GM19328 (cell line): ENCODE measurements at regions not wholly inside any gene's neighbourhood (a gene's known extent, or its start where the extent isn't known, plus 50 kb on each side); places are given as distances from the start of the nearest gene placed in this dataset.
"Not testable (repeated sequence)": the region's sequence is repeated elsewhere in the genome, so short reads cannot be mapped to it uniquely, and the experiment has no call there.

Experiments used
- ATAC-seq: cut with Tn5 transposase; IDR thresholded peaks from one replicate; pipeline ENCODE4 v1.9.1; 2021; ENCODE audit warnings: mild to moderate bottlenecking, moderate library complexity; ENCODE audit not compliant: unreplicated experiment

- no peak for ATAC-seq
Measured at GRCh38 chr16:86857807-86858206, 279.5 kb downstream of the FOXL1 start.

- ATAC-seq = no peak
Measured at GRCh38 chr16:86858501-86858900, 280.2 kb downstream of the FOXL1 start.

- not testable (repeated sequence) for ATAC-seq
Measured at GRCh38 chr16:86861270-86861858, 283.0 kb downstream of the FOXL1 start.

GRCh38 chr16:86862595-86863280 is 284.4 kb downstream of the FOXL1 start:
- no peak for ATAC-seq

GRCh38 chr16:86863609-86864008 is 285.3 kb downstream of the FOXL1 start:
- ATAC-seq = no peak

GRCh38 chr16:86864586-86864985 is 286.2 kb downstream of the FOXL1 start:
- ATAC-seq = no peak

GRCh38 chr16:86865851-86866662 is 287.7 kb downstream of the FOXL1 start:
- ATAC-seq = no peak

- no peak for ATAC-seq
Measured at GRCh38 chr16:86866986-86867722, 288.8 kb downstream of the FOXL1 start.

GRCh38 chr16:86868070-86868469 is 289.7 kb downstream of the FOXL1 start:
- ATAC-seq = no peak

- no peak for ATAC-seq
Measured at GRCh38 chr16:86868786-86869185, 290.4 kb downstream of the FOXL1 start.

GRCh38 chr16:86869288-86870022 is 291.1 kb downstream of the FOXL1 start:
- no peak for ATAC-seq

- ATAC-seq = no peak
Measured at GRCh38 chr16:86870380-86870779, 292.0 kb downstream of the FOXL1 start.

GRCh38 chr16:86872131-86872530 is 293.8 kb downstream of the FOXL1 start:
- ATAC-seq = no peak

GRCh38 chr16:86872833-86873232 is 294.5 kb downstream of the FOXL1 start:
- ATAC-seq = no peak

- ATAC-seq = no peak
Measured at GRCh38 chr16:86874141-86874540, 295.8 kb downstream of the FOXL1 start.

- ATAC-seq = no peak
Measured at GRCh38 chr16:86876499-86876898, 298.1 kb downstream of the FOXL1 start.

- no peak for ATAC-seq
Measured at GRCh38 chr16:86877108-86877507, 298.8 kb downstream of the FOXL1 start.

GRCh38 chr16:86877835-86878234 is 299.5 kb downstream of the FOXL1 start:
- ATAC-seq = no peak

GRCh38 chr16:86878236-86879080 is 300.1 kb downstream of the FOXL1 start:
- no peak for ATAC-seq

GRCh38 chr16:86879268-86879667 is 300.9 kb downstream of the FOXL1 start:
- no peak for ATAC-seq
